Bronchial epithelial cell (primary cell): ENCODE measurements at regions not wholly inside any gene's neighbourhood (a gene's known extent, or its start where the extent isn't known, plus 50 kb on each side); places are given as distances from the start of the nearest gene placed in this dataset.
A peak's percentile ranks its signal among the peaks of the same experiment; 100 is the strongest.
"Not testable (repeated sequence)": the region's sequence is repeated elsewhere in the genome, so short reads cannot be mapped to it uniquely, and the experiment has no call there.

Experiments used
- DNase-seq: peaks from one replicate; pipeline ENCODE4 v3.0.0-alpha.2; 2010; ENCODE audit warnings: low read depth
- FAIRE-seq: peaks from 2 replicates; lab custom pipeline; 2011; peaks lifted over from hg19 to GRCh38; lab: Jason Lieb, UNC
- H3K27me3 ChIP-seq: 2 replicates; pipeline ENCODE4 v1.5.1; 2011; ENCODE audit warnings: low read length; ENCODE audit not compliant: control insufficient read depth, insufficient read depth
- H3K36me3 ChIP-seq: 2 replicates; pipeline ENCODE4 v1.5.1; 2011; ENCODE audit warnings: low read length; ENCODE audit not compliant: control insufficient read depth, insufficient read depth
- H3K4me3 ChIP-seq: 2 replicates; pipeline ENCODE4 v1.5.1; 2011; ENCODE audit warnings: mild to moderate bottlenecking, low read depth, low read length, control low read depth
- CTCF ChIP-seq: IDR thresholded peaks from 2 replicates; pipeline ENCODE4 v1.5.1; 2011; ENCODE audit warnings: mild to moderate bottlenecking, moderate library complexity, low read length, control low read depth, inconsistent platforms; ENCODE audit not compliant: insufficient read depth, severe bottlenecking

GRCh38 chr5:42979242-42979641 is 60.9 kb downstream of the ANXA2R start:
- DNase-seq, FAIRE-seq, H3K27me3 ChIP-seq, H3K4me3 ChIP-seq, H3K36me3 ChIP-seq: not testable (repeated sequence)

- no peak overlapping the region for H3K4me3 ChIP-seq
- FAIRE-seq (no peak), DNase-seq (peak; percentile 66)
- no peaks in the 10 kb centered on the region for H3K27me3 ChIP-seq
- no peak for TF ChIP-seq CTCF
- no peaks in the 10 kb centered on the region for H3K36me3 ChIP-seq
Observed at GRCh38 chr5:42974536-42974935, 65.6 kb downstream of the ANXA2R start.

- no peak for DNase-seq
- H3K4me3 ChIP-seq, result no peak overlapping the region
- FAIRE-seq, result no peak
- H3K27me3 ChIP-seq, result no peaks in the 10 kb centered on the region
- H3K36me3 ChIP-seq, result no peaks in the 10 kb centered on the region
- TF ChIP-seq CTCF, result peak; percentile 13
Observed at GRCh38 chr5:42970636-42971559, 69.2 kb downstream of the ANXA2R start.

- H3K36me3 ChIP-seq, result no peaks in the 10 kb centered on the region
- DNase-seq, result no peak
- H3K27me3 ChIP-seq, result no peaks in the 10 kb centered on the region
- TF ChIP-seq CTCF, result no peak
- FAIRE-seq, result no peak
- no peak overlapping the region for H3K4me3 ChIP-seq
Observed at GRCh38 chr5:42965934-42966333, 74.2 kb downstream of the ANXA2R start.

GRCh38 chr5:42963412-42963811 is 76.7 kb downstream of the ANXA2R start:
- FAIRE-seq (no peak), DNase-seq (no peak)
- TF ChIP-seq CTCF, result no peak
- Histone ChIP-seq H3K36me3 (no peaks in the 10 kb centered on the region), H3K4me3 (no peak overlapping the region), H3K27me3 (no peaks in the 10 kb centered on the region)

GRCh38 chr5:42962124-42962523 is 78.0 kb downstream of the ANXA2R start:
- Histone ChIP-seq H3K36me3 (no peaks in the 10 kb centered on the region), H3K4me3 (no peak overlapping the region), H3K27me3 (no peaks in the 10 kb centered on the region)
- FAIRE-seq (no peak), DNase-seq (no peak)
- no peak for TF ChIP-seq CTCF
